Activated CD8-positive, alpha-beta T cell treated with anti-CD3 and anti-CD28 coated beads for 36 hours (primary cell): ENCODE measurements at regions not wholly inside any gene's neighbourhood (a gene's known extent, or its start where the extent isn't known, plus 50 kb on each side); places are given as distances from the start of the nearest gene placed in this dataset.

ENCODE experiments used
- ATAC-seq: fragments of 200-7000 bp; cut with Tn5 transposase; one replicate; pipeline ENCODE4 v1.10.0; 2021; ENCODE audit warnings: mild to moderate bottlenecking, moderate library complexity
- CTCF ChIA-PET: fragments of 350-600 bp; sonication (Branson Sonifier 250); formaldehyde crosslinking; loops from one replicate; lab custom pipeline; 2021; ENCODE audit warnings: antibody characterized with exemption; lab: Charles Lee
- POLR2A ChIA-PET: fragments of 350-600 bp; sonication (Branson Sonifier 250); formaldehyde crosslinking; loops from one replicate; lab custom pipeline; 2021; ENCODE audit warnings: antibody characterized with exemption; lab: Charles Lee
- DNase-seq: peaks from one replicate; pipeline ENCODE4 v3.0.0-alpha.2; 2020
- H3K27ac Mint-ChIP-seq: one replicate; pipeline ENCODE4 v1.8.0; 2021; ENCODE audit warnings: mild to moderate bottlenecking, mixed read lengths
- H3K27me3 Mint-ChIP-seq: one replicate; pipeline ENCODE4 v1.8.0; 2021; ENCODE audit warnings: mixed read lengths
- H3K36me3 Mint-ChIP-seq: one replicate; pipeline ENCODE4 v1.8.0; 2021; ENCODE audit warnings: low read depth, mixed read lengths
- H3K4me1 Mint-ChIP-seq: one replicate; pipeline ENCODE4 v1.8.0; 2021; ENCODE audit warnings: low read depth, mixed read lengths
- H3K4me3 Mint-ChIP-seq: one replicate; pipeline ENCODE4 v1.8.0; 2021; ENCODE audit warnings: mild to moderate bottlenecking, moderate library complexity, mixed read lengths
- H3K9me3 Mint-ChIP-seq: one replicate; pipeline ENCODE4 v1.8.0; 2021; ENCODE audit warnings: mixed read lengths
- CTCF ChIP-seq: fragments of 200-600 bp; IDR thresholded peaks from one replicate; pipeline ENCODE4 v1.8.0; 2022; ENCODE audit warnings: antibody characterized with exemption, mild to moderate bottlenecking
- intact Hi-C: fragments of 100-400 bp; cut with micrococcal nuclease; formaldehyde crosslinking; loops from one replicate; pipeline ENCODE4 v1.10.0; 2022

DNA sequence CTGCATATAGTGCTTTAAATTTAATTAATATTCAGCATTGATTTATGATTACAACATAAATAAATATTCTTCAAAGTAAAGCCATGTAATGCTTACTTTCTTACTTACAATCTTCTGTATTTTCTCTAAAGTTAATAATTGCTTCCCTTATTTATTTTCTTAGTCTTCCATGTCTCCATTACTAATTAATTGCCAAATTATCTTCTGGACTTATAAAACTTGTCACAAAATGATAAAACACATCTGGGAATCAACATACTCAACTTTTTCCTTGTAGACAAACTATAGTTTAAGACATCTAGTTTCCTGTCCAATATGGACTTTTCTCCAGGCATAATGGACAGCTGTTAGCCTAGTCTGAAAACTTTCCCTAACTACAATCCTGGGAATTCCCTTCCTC lies 466.6 kb downstream of the FLRT2 start:
- CTCF ChIA-PET = no interaction called here

DNA sequence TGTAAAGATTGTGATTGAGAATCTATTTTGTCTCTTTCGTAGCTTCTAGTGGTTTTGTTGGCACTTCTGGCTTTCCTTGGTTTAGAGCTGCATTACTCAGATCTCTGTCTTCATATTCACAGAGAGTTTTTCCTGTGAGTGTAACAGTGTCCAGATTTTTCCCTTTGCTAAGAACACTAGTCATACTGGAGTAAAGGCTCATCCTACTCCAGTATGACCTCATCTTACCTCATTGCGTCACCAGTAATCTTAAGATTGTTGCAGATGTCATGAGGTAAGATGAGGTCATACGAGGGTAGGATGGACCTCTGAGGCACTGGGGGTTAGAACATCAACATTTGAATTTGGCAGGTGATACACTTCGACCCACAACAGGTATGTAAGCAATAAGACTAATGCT lies 461.2 kb downstream of the FLRT2 start:
- POLR2A ChIA-PET = no interaction called here
- ATAC-seq (no peak), DNase-seq (no peak)
- TF ChIP-seq CTCF = no peak
- Mint-ChIP-seq H3K4me3 (no peak overlapping the region), H3K27me3 (no peaks in the 10 kb centered on the region), H3K36me3 (peaks cover 4% of the 10 kb centered on the region), H3K27ac (no peak overlapping the region), H3K9me3 (no peaks in the 10 kb centered on the region), H3K4me1 (peaks cover 5% of the 10 kb centered on the region)
- CTCF ChIA-PET = no interaction called here
- intact Hi-C loops = no loop called here

More for the DNA sequence above, 466.6 kb downstream of the FLRT2 start:
- Mint-ChIP-seq H3K4me3 (no peak overlapping the region), H3K4me1 (peaks cover 2% of the 10 kb centered on the region), H3K9me3 (no peaks in the 10 kb centered on the region), H3K27me3 (no peaks in the 10 kb centered on the region), H3K27ac (no peak overlapping the region), H3K36me3 (peaks cover 2% of the 10 kb centered on the region)
- TF ChIP-seq CTCF = no peak
- no peak for DNase-seq
- POLR2A ChIA-PET = no interaction called here
- intact Hi-C loops = no loop called here
- ATAC-seq = no peak

- ChIA-PET CTCF (no interaction called here), POLR2A (no interaction called here)
- no peak overlapping the region for H3K27ac Mint-ChIP-seq
- no peak for ATAC-seq
- H3K4me1 Mint-ChIP-seq = peaks cover 3% of the 10 kb centered on the region
- no peak for TF ChIP-seq CTCF
- no peaks in the 10 kb centered on the region for H3K9me3 Mint-ChIP-seq
- H3K4me3 Mint-ChIP-seq = no peak overlapping the region
- no peaks in the 10 kb centered on the region for H3K27me3 Mint-ChIP-seq
- intact Hi-C loops = no loop called here
- peaks cover 5% of the 10 kb centered on the region for H3K36me3 Mint-ChIP-seq
- DNase-seq = no peak
These were observed 458.0 kb downstream of the FLRT2 start for GRCh38 chr14:85987907-85988306.

GRCh38 chr14:85987292-85987691 lies 457.3 kb downstream of the FLRT2 start:
- DNase-seq = no peak
- intact Hi-C loops = no loop called here
- Mint-ChIP-seq H3K4me3 (no peak overlapping the region), H3K4me1 (peaks cover 3% of the 10 kb centered on the region), H3K27ac (no peak overlapping the region), H3K36me3 (peaks cover 7% of the 10 kb centered on the region), H3K27me3 (no peaks in the 10 kb centered on the region), H3K9me3 (no peaks in the 10 kb centered on the region)
- TF ChIP-seq CTCF = no peak
- no peak for ATAC-seq
- ChIA-PET POLR2A (no interaction called here), CTCF (no interaction called here)

GRCh38 chr14:85978582-85979250 lies 448.8 kb downstream of the FLRT2 start:
- Mint-ChIP-seq H3K9me3 (peaks cover 3% of the 10 kb centered on the region), H3K4me1 (no peaks in the 10 kb centered on the region), H3K27me3 (no peaks in the 10 kb centered on the region), H3K27ac (no peak overlapping the region), H3K4me3 (no peak overlapping the region), H3K36me3 (peaks cover 10% of the 10 kb centered on the region)
- ChIA-PET CTCF (no interaction called here), POLR2A (no interaction called here)
- intact Hi-C loops = no loop called here
- ATAC-seq (no peak), DNase-seq (no peak)
- no peak for TF ChIP-seq CTCF
